SK-N-SH treated with all-trans-retinoic acid at 6 μM for 48 hours (cell line): ENCODE measurements at regions not wholly inside any gene's neighbourhood (a gene's known extent, or its start where the extent isn't known, plus 50 kb on each side); places are given as distances from the start of the nearest gene placed in this dataset.

Source experiments
- BACH2 ChIP-seq: fragments of 250-450 bp; sonication (Bioruptor Pico); IDR thresholded peaks from 2 replicates; pipeline ENCODE4 v1.9.0; 2021; ENCODE audit warnings: mild to moderate bottlenecking, borderline replicate concordance
- CSDC2 ChIP-seq: fragments of 250-450 bp; sonication (Bioruptor Pico); IDR thresholded peaks from 2 replicates; pipeline ENCODE4 v1.5.0; 2020; ENCODE audit warnings: mild to moderate bottlenecking, moderate library complexity
- ESRRG ChIP-seq: fragments of 250-450 bp; sonication (Bioruptor Pico); IDR thresholded peaks from 2 replicates; pipeline ENCODE4 v1.6.1; 2021; ENCODE audit warnings: mild to moderate bottlenecking
- GLIS3 ChIP-seq: fragments of 250-450 bp; sonication (Bioruptor Pico); IDR thresholded peaks from 2 replicates; pipeline ENCODE4 v1.5.0; 2020; ENCODE audit warnings: mild to moderate bottlenecking, moderate library complexity
- SNAI2 ChIP-seq: fragments of 250-450 bp; sonication (Bioruptor Pico); IDR thresholded peaks from 2 replicates; pipeline ENCODE4 v1.5.0; 2020; ENCODE audit warnings: mild to moderate bottlenecking, moderate library complexity
- TOX ChIP-seq: fragments of 250-450 bp; sonication (Bioruptor Pico); IDR thresholded peaks from 2 replicates; pipeline ENCODE4 v1.8.0; 2021; ENCODE audit warnings: mild to moderate bottlenecking, moderate library complexity, borderline replicate concordance
- ZFP3 ChIP-seq: fragments of 250-450 bp; sonication (Bioruptor Pico); IDR thresholded peaks from 2 replicates; pipeline ENCODE4 v1.5.0; 2020; ENCODE audit warnings: mild to moderate bottlenecking, moderate library complexity
- ZNF565 ChIP-seq: fragments of 450-650 bp; formaldehyde crosslinking; conservative IDR thresholded peaks from 2 replicates; pipeline ENCODE4 v1.5.0; 2020; ENCODE audit warnings: low read depth, mild to moderate bottlenecking, moderate library complexity
- ZNF70 ChIP-seq: fragments of 450-650 bp; formaldehyde crosslinking; IDR thresholded peaks from 2 replicates; pipeline ENCODE4 v1.5.0; 2020; ENCODE audit warnings: mild to moderate bottlenecking, moderate library complexity
- TF ChIP-seq, protein P1 (sequence below): fragments of 250-450 bp; sonication (Bioruptor Pico); IDR thresholded peaks from 2 replicates; pipeline ENCODE4 v1.5.0; 2020; ENCODE audit warnings: mild to moderate bottlenecking, moderate library complexity
- TF ChIP-seq, protein P2 (sequence below): fragments of 250-450 bp; sonication (Bioruptor Pico); IDR thresholded peaks from 2 replicates; pipeline ENCODE4 v1.5.1; 2020; ENCODE audit warnings: low read depth, mild to moderate bottlenecking, moderate library complexity
- TF ChIP-seq, protein P3 (sequence below): fragments of 250-450 bp; sonication (Bioruptor Pico); IDR thresholded peaks from 2 replicates; pipeline ENCODE4 v1.8.0; 2020; ENCODE audit warnings: mild to moderate bottlenecking, moderate library complexity, borderline replicate concordance

DNA sequence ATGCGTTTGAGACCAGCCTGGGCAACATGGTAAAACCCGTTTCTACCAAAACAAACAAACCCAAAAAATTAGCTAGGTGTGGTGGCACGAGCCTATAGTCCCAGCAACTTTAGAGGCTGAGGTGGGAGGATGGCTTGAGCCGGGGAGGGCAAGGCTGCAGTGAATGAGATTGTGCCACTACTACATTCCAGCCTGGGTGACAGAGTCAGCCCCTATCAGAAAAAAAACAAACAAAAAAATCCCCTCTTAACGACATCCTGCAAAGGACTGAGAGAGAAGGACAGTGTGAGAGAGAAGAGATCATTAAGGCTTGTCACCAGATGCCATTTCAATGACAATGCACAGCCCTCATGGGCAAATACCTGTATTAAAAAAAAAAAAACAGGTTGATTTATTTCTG lies 266.7 kb upstream of the ATP10A start:
- TF ChIP-seq, protein P1, sequence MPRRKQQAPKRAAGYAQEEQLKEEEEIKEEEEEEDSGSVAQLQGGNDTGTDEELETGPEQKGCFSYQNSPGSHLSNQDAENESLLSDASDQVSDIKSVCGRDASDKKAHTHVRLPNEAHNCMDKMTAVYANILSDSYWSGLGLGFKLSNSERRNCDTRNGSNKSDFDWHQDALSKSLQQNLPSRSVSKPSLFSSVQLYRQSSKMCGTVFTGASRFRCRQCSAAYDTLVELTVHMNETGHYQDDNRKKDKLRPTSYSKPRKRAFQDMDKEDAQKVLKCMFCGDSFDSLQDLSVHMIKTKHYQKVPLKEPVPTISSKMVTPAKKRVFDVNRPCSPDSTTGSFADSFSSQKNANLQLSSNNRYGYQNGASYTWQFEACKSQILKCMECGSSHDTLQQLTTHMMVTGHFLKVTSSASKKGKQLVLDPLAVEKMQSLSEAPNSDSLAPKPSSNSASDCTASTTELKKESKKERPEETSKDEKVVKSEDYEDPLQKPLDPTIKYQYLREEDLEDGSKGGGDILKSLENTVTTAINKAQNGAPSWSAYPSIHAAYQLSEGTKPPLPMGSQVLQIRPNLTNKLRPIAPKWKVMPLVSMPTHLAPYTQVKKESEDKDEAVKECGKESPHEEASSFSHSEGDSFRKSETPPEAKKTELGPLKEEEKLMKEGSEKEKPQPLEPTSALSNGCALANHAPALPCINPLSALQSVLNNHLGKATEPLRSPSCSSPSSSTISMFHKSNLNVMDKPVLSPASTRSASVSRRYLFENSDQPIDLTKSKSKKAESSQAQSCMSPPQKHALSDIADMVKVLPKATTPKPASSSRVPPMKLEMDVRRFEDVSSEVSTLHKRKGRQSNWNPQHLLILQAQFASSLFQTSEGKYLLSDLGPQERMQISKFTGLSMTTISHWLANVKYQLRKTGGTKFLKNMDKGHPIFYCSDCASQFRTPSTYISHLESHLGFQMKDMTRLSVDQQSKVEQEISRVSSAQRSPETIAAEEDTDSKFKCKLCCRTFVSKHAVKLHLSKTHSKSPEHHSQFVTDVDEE, result no peak
- no peak for TF ChIP-seq CSDC2
- no peak for TF ChIP-seq GLIS3 (CRISPR knock-in tag)
- no peak for TF ChIP-seq ZNF70 (CRISPR knock-in tag)
- no peak for TF ChIP-seq ZNF565 (CRISPR knock-in tag)
- TF ChIP-seq, protein P2, sequence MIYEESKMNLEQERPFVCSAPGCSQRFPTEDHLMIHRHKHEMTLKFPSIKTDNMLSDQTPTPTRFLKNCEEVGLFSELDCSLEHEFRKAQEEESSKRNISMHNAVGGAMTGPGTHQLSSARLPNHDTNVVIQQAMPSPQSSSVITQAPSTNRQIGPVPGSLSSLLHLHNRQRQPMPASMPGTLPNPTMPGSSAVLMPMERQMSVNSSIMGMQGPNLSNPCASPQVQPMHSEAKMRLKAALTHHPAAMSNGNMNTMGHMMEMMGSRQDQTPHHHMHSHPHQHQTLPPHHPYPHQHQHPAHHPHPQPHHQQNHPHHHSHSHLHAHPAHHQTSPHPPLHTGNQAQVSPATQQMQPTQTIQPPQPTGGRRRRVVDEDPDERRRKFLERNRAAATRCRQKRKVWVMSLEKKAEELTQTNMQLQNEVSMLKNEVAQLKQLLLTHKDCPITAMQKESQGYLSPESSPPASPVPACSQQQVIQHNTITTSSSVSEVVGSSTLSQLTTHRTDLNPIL (CRISPR knock-in tag), result no peak
- no peak for TF ChIP-seq TOX
- TF ChIP-seq, protein P3, sequence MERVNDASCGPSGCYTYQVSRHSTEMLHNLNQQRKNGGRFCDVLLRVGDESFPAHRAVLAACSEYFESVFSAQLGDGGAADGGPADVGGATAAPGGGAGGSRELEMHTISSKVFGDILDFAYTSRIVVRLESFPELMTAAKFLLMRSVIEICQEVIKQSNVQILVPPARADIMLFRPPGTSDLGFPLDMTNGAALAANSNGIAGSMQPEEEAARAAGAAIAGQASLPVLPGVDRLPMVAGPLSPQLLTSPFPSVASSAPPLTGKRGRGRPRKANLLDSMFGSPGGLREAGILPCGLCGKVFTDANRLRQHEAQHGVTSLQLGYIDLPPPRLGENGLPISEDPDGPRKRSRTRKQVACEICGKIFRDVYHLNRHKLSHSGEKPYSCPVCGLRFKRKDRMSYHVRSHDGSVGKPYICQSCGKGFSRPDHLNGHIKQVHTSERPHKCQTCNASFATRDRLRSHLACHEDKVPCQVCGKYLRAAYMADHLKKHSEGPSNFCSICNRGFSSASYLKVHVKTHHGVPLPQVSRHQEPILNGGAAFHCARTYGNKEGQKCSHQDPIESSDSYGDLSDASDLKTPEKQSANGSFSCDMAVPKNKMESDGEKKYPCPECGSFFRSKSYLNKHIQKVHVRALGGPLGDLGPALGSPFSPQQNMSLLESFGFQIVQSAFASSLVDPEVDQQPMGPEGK, result no peak
- no peak for TF ChIP-seq BACH2 (CRISPR knock-in tag)
- TF ChIP-seq SNAI2 (CRISPR knock-in tag), result no peak
- TF ChIP-seq ESRRG (CRISPR knock-in tag), result no peak
- no peak for TF ChIP-seq ZFP3 (CRISPR knock-in tag)
